LoVo (cell line): ENCODE measurements at regions not wholly inside any gene's neighbourhood (a gene's known extent, or its start where the extent isn't known, plus 50 kb on each side); places are given as distances from the start of the nearest gene placed in this dataset.

ENCODE experiments used
- DNase-seq: peaks from one replicate; pipeline ENCODE4 v3.0.0-alpha.2; 2016; ENCODE audit warnings: low spot score

GRCh38 chr3:31050296-31050695, 155.8 kb upstream of the GADL1 start:
- no peak for DNase-seq

GRCh38 chr3:31051226-31051625, 156.8 kb upstream of the GADL1 start:
- DNase-seq = no peak

DNA sequence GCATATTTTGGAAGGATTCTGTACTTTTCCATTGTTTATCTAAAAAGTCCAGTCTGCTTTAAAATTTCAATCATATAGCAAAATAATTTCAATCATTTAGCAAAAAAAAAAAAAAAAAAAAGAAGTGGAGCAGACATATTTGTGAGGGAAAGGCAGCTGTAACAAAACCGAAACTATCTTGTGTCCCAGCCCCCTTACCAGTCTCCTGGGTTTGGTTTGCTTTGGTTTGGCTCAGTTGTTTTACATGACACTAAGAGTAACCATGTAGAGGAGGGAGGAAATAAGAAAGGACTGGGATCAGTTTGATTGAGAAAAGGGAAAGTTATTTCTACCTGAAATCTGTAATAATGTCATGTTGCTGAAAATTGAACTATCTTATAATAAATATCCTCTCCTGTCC, 158.8 kb upstream of the GADL1 start:
- no peak for DNase-seq

GRCh38 chr3:31054032-31054431, 159.6 kb upstream of the GADL1 start:
- no peak for DNase-seq

- DNase-seq = no peak
These were observed 161.3 kb upstream of the GADL1 start for GRCh38 chr3:31055757-31056156.

- DNase-seq = no peak
These were observed 163.4 kb upstream of the GADL1 start for GRCh38 chr3:31057891-31058290.

DNA sequence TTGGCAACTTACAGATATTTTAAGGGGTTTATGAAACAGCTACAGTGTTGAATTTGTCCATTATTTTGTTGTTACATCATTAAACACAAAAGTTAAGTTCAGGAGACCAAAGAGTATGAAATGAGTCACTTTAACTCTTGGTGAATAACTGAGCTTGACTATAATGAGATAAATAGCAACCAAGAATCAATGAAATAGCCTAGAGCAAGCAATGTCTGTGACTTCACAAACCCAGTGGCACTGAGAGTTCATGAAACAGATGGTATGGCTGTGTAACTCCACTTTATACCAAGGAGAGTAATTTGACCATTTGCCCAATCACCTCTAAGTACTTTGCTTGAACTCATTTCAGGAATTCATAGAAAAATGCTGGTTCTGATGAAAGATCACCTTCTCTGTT, 169.6 kb upstream of the GADL1 start:
- DNase-seq = no peak

DNA sequence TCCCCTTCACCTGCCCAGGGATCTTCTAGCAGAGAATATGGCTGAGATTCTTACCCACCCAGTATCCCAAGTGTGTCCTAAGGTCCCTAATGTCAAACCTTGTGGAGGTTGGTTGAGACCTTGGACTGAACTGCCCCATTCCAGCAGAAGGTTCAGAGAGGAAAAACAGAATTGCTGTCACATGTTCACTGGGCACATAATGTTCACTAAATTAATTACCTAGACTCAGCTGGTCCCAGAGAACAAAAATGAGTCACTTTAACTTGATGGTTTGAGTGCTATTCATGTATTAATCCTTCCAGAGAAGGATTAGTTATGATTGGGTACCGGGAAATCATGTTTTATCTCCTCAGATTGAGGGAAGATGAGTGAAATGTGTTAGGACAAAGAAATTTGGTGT, 171.3 kb upstream of the GADL1 start:
- no peak for DNase-seq

DNA sequence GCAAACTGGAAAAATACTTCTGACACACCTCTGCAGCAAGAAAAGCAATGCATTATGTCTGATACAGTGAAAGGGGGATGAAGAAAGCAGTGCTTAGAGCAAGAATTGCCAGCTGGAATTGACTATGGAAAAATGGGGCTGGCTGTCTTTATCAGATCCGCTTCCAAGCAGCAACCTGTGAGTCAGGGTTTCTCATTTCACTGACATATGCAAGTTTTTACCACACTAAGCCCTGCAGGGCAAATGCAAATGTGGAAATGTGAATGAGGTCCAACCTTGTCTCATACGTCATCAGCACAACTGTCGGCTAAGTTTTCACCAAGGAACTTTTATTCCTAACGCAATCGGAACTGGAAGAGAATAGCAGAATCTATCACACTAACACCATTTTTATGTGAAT, 172.5 kb upstream of the GADL1 start:
- no peak for DNase-seq

DNA sequence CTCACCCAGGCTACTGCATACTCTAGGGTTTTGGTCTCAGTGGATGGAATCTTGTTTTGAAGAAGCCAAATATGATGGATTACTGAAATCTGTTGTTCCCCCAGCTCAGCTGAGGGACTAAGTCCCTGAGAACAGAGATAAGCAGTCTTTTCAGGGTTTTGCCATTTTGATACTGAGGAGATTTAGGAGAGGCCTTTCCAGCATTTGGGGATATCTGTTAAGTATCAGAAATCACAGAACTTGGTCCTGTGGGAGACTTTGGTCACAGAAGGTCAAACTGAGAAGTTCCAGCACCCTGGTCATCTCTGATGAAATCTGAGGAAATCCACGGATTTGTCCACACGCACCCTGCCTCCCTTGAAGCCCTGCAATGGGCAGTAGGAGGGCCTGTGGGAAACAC, 181.0 kb upstream of the GADL1 start:
- DNase-seq = no peak

DNA sequence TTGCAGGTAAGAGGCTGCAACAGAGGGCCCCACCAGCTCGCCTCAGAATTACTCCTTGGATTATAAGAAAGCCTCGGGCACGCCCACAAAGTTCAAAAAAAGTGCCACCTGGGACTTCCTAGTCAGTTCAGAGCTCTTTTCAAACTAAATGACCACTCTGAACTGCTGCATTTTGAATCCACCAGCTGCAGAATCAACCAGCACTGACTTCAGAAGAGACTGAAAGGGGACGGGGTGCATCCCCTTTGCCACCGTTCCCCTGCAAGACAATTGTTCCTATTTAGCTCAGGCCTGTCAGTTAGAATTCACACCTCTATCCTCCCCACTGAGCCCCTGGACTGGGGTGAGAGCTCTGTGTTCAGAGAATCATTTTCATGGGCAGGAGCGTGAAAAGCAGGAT, 181.4 kb upstream of the GADL1 start:
- DNase-seq = no peak

- DNase-seq = peak; percentile 53
These were observed 182.7 kb upstream of the GADL1 start for GRCh38 chr3:31077021-31077601.

- DNase-seq = no peak
These were observed 183.4 kb upstream of the GADL1 start for GRCh38 chr3:31077826-31078225.

DNA sequence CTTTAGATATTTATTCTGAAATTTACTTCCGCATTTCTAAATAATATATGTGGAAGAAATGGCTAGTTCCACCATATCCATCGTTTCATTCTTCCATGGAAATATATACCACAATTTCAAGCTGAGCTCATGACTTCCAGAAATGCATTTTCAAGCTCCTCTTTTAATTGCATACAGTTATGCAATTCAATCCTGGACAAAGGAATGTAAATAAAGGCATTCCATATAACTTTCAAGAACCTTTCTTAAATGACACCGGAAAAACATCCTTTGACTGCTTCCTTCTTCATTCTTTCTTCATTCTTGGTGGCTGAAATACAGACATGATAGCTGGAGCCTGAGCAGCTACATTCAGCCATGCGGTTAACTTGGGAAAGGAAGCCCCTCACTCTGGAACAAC, 185.2 kb upstream of the GADL1 start:
- no peak for DNase-seq

- no peak for DNase-seq
These were observed 186.7 kb upstream of the GADL1 start for GRCh38 chr3:31081018-31081662.

GRCh38 chr3:31086148-31086547, 191.7 kb upstream of the GADL1 start:
- DNase-seq = no peak

- no peak for DNase-seq
These were observed 192.2 kb upstream of the GADL1 start for GRCh38 chr3:31086698-31087097.

DNA sequence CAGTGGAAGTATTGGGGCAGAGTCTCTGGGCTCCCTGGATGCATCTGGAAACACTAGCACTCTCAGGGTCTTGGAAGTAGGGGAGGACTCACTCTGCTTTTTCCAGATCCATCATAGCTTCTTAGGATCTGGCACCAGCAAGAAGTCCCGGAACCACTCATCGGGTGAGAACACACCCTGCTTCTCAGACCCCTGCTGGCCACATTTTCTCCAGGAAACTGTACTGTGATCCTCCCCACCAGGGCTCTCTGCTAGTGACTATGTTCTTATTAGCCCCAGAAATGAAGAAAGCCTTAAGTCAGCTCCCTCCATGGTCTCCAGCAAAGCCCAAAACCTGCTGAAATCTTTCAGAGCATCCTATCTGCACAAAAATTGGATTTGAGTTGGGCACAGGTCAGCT, 197.3 kb upstream of the GADL1 start:
- DNase-seq = no peak

DNA sequence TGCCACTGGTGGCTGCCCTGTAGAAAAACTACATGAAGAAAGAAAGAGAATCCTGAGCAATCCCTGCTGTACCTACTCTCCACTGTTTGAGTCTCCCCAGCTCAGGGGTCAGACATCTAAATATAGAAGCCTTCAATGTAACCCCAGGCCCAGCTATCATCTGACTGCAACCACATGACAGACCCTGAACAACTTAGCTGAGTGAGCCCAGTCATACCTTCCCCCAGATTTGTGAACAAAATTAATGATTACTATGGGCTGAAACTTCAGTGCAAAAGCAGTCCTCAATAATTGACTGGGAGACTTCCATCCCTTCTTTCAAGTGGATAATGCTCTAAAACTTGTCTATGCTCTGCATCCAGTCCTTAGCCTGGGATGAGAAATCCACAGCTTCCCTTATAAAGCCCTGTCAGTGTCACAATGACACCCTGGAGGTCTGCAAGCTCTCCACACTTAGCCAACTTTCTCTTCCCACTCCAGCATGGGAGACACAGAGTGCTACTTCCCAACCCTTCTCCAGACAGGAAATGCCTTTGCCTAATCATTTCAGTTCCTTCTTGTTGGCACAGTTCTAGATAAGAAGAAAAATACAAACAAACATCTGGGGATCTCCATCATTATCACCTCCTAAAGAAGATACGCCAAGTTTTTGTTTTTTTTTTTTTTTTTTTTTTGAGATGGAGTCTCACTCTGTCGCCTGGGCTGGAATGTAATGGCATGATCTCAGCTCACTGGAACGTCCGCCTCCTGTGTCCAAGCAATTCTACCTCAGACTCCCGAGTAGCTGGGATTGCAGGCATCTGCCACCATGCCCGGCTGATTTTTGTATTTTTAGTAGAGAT, 198.5 kb upstream of the GADL1 start:
- no peak for DNase-seq

DNA sequence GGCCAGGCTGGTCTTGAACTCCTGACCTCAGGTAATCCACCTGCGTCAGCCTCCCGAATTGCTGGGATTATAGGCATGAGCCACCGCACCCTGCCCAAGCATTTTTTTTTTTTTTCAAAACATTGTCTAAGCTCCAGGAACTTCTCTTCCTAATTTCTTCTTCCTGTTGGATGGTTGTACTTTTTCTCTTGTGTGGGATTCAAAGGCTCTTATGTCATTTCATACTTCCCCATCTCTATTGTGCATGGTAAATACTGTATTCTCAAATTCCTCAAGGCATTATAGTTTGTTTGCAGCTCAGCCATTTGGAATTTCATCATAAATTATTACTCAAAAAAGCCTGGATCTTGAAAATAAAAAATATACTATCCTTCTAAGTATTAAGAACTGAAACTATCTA, 199.1 kb upstream of the GADL1 start:
- no peak for DNase-seq

- DNase-seq = no peak
These were observed 199.6 kb upstream of the GADL1 start for GRCh38 chr3:31094048-31094447.

DNA sequence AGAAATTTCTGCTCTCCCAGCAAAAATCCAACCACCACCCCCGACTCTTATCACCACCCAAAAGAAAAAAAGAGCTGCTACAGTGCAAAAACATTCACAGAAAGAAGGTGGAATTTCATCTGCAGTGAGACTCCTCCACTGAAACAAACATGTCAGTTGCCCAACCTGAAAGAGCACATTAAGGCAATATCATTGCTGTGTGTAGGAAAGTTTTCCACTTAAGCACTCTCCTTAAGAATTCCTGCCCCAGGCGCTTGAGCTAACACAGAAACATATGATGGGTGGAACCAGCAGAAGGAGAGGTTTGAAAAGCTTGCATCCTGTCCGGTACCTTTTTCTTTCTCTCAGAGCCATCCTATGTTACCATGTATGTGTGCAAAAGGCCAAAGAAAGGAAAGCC, 200.8 kb upstream of the GADL1 start:
- DNase-seq = no peak

DNA sequence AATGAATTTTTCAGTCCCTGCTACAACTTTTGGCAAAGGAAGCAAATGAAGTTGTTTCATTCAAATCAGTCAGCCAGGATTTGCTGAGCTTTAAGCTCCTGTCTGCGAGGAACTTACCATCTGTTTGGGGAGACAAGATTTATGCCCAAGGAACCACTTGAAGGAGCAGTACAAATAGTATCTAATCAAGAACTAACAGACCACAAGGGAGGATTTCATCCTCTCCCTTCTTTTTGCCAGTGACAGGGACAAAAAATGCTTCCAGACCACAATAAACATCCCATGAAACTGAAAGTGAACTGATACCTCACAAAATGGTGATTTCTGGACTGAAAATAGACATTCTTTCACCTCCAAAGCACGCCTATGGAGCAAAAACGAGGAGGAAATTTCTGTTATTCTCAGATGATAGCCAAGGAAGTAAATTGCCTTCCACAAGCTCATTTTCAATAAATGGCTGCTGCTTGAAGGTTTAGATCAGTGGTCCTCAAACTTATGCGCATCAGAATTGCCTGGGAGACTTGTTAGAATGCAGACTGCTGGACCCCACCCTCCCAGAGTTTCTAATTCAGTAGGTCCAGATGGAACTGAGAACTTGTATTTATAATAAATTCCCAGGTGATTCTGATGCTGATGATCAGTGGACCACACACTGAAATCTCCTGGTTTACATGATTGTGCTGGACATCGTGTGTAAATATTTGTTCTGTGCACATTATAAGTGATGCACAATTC, 202.4 kb upstream of the GADL1 start:
- DNase-seq = no peak
